Activated B cell treated with CpG ODN at 0.5 μM for 24 hours (primary cell): ENCODE measurements at regions not wholly inside any gene's neighbourhood (a gene's known extent, or its start where the extent isn't known, plus 50 kb on each side); places are given as distances from the start of the nearest gene placed in this dataset.

Source experiments
- ATAC-seq: fragments of 200-7000 bp; cut with Tn5 transposase; one replicate; pipeline ENCODE4 v1.10.0; 2021; ENCODE audit warnings: low read depth, mild to moderate bottlenecking, moderate library complexity
- CTCF ChIA-PET: fragments of 350-600 bp; sonication (Branson Sonifier 250); formaldehyde crosslinking; loops from one replicate; lab custom pipeline; 2021; ENCODE audit warnings: antibody characterized with exemption; lab: Charles Lee
- POLR2A ChIA-PET: fragments of 350-600 bp; sonication (Branson Sonifier 250); formaldehyde crosslinking; loops from one replicate; lab custom pipeline; 2021; ENCODE audit warnings: antibody characterized with exemption; lab: Charles Lee
- DNase-seq: peaks from one replicate; pipeline ENCODE4 v3.0.0; 2022
- H3K27ac Mint-ChIP-seq: one replicate; pipeline ENCODE4 v1.8.0; 2020; ENCODE audit warnings: mixed read lengths
- H3K27me3 Mint-ChIP-seq: one replicate; pipeline ENCODE4 v1.8.0; 2021; ENCODE audit warnings: mixed read lengths
- H3K36me3 Mint-ChIP-seq: one replicate; pipeline ENCODE4 v1.8.0; 2021; ENCODE audit warnings: low read depth, mixed read lengths
- H3K4me1 Mint-ChIP-seq: one replicate; pipeline ENCODE4 v1.8.0; 2021; ENCODE audit warnings: mixed read lengths
- H3K4me3 Mint-ChIP-seq: one replicate; pipeline ENCODE4 v1.8.0; 2020; ENCODE audit warnings: mild to moderate bottlenecking, mixed read lengths
- H3K9me3 Mint-ChIP-seq: one replicate; pipeline ENCODE4 v1.8.0; 2020; ENCODE audit warnings: mixed read lengths
- CTCF ChIP-seq: fragments of 200-600 bp; IDR thresholded peaks from one replicate; pipeline ENCODE4 v1.8.0; 2022; ENCODE audit warnings: antibody characterized with exemption, mild to moderate bottlenecking
- intact Hi-C: fragments of 100-400 bp; cut with micrococcal nuclease; formaldehyde crosslinking; loops from one replicate; pipeline ENCODE4 v1.15.1; 2024

GRCh38 chr9:115357821-115358220 lies 239.9 kb upstream of the TNC start:
- DNase-seq (no peak), ATAC-seq (no peak)
- Mint-ChIP-seq H3K27ac (no peak overlapping the region), H3K36me3 (no peaks in the 10 kb centered on the region), H3K9me3 (no peaks in the 10 kb centered on the region), H3K4me1 (no peaks in the 10 kb centered on the region), H3K4me3 (no peak overlapping the region), H3K27me3 (no peaks in the 10 kb centered on the region)
- ChIA-PET POLR2A (no interaction called here), CTCF (no interaction called here)
- no peak for TF ChIP-seq CTCF
- intact Hi-C loops = no loop called here

GRCh38 chr9:115359017-115359780 lies 241.2 kb upstream of the TNC start:
- Mint-ChIP-seq H3K27me3 (no peaks in the 10 kb centered on the region), H3K4me1 (no peaks in the 10 kb centered on the region), H3K27ac (no peak overlapping the region), H3K4me3 (no peak overlapping the region), H3K9me3 (no peaks in the 10 kb centered on the region), H3K36me3 (no peaks in the 10 kb centered on the region)
- ChIA-PET CTCF (no interaction called here), POLR2A (no interaction called here)
- DNase-seq (no peak), ATAC-seq (no peak)
- TF ChIP-seq CTCF = no peak
- intact Hi-C loops = no loop called here

GRCh38 chr9:115360122-115360521 lies 242.2 kb upstream of the TNC start:
- ATAC-seq = no peak

GRCh38 chr9:115362101-115362500 lies 244.1 kb upstream of the TNC start:
- ATAC-seq = no peak
- no peak for TF ChIP-seq CTCF
- Mint-ChIP-seq H3K27me3 (no peaks in the 10 kb centered on the region), H3K9me3 (no peaks in the 10 kb centered on the region), H3K36me3 (no peaks in the 10 kb centered on the region), H3K4me3 (no peak overlapping the region), H3K27ac (no peak overlapping the region), H3K4me1 (no peaks in the 10 kb centered on the region)
- intact Hi-C loops = no loop called here
- POLR2A ChIA-PET = no interaction called here
- no peak for DNase-seq
- CTCF ChIA-PET = no interaction called here

More at GRCh38 chr9:115360122-115360521, 242.2 kb upstream of the TNC start:
- H3K4me3 Mint-ChIP-seq = no peak overlapping the region
- no peaks in the 10 kb centered on the region for H3K9me3 Mint-ChIP-seq
- H3K4me1 Mint-ChIP-seq = no peaks in the 10 kb centered on the region
- H3K27me3 Mint-ChIP-seq = no peaks in the 10 kb centered on the region
- intact Hi-C loops = no loop called here
- ChIA-PET CTCF (no interaction called here), POLR2A (no interaction called here)
- DNase-seq = no peak
- no peak for TF ChIP-seq CTCF
- H3K36me3 Mint-ChIP-seq = no peaks in the 10 kb centered on the region
- H3K27ac Mint-ChIP-seq = no peak overlapping the region

GRCh38 chr9:115362640-115363039 lies 244.7 kb upstream of the TNC start:
- H3K27ac Mint-ChIP-seq = no peak overlapping the region
- no peaks in the 10 kb centered on the region for H3K9me3 Mint-ChIP-seq
- DNase-seq (no peak), ATAC-seq (no peak)
- no peak overlapping the region for H3K4me3 Mint-ChIP-seq
- H3K27me3 Mint-ChIP-seq = no peaks in the 10 kb centered on the region
- H3K36me3 Mint-ChIP-seq = no peaks in the 10 kb centered on the region
- CTCF ChIA-PET = no interaction called here
- no peak for TF ChIP-seq CTCF
- no peaks in the 10 kb centered on the region for H3K4me1 Mint-ChIP-seq
- intact Hi-C loops = no loop called here
- POLR2A ChIA-PET = no interaction called here
